ENCODE measurements at regions not wholly inside any gene's neighbourhood (a gene's known extent, or its start where the extent isn't known, plus 50 kb on each side); places are given as distances from the start of the nearest gene placed in this dataset.

DNA sequence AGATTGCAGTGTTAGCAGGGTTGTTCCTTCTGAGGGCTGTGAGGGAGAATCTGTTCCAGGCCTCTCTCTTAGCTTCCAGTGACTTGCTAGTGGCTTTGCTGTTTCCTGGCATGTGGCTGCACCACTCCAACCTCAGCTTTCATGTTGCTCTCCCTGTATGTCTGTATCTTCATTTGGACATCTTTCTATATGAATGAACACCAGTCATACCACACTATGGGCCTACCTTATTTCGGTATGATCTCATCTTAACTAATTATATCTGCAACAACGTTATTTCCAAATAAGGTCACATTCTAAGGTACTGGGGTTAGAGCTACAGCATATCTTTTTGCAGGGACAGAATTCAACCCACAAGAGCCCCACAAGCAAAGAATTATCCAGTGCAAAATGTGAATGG lies 356.7 kb upstream of the UMPS start:
- no peak for TF ChIP-seq POLR2A (IDR thresholded peaks at IDR 0.05)
- TF ChIP-seq, protein P1, sequence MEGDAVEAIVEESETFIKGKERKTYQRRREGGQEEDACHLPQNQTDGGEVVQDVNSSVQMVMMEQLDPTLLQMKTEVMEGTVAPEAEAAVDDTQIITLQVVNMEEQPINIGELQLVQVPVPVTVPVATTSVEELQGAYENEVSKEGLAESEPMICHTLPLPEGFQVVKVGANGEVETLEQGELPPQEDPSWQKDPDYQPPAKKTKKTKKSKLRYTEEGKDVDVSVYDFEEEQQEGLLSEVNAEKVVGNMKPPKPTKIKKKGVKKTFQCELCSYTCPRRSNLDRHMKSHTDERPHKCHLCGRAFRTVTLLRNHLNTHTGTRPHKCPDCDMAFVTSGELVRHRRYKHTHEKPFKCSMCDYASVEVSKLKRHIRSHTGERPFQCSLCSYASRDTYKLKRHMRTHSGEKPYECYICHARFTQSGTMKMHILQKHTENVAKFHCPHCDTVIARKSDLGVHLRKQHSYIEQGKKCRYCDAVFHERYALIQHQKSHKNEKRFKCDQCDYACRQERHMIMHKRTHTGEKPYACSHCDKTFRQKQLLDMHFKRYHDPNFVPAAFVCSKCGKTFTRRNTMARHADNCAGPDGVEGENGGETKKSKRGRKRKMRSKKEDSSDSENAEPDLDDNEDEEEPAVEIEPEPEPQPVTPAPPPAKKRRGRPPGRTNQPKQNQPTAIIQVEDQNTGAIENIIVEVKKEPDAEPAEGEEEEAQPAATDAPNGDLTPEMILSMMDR (IDR thresholded peaks at IDR 0.05), result no peak
- intact Hi-C loops (cut with DNase I; ENCODE audit: low total_unique reads), result no loop called here
- WGBS, 2 donors, result 92 to 94% methylated on average over 2 of the region's 2 CpGs
- no peak overlapping the region for H3K4me3 ChIP-seq (ENCODE audit: low read depth, poor library complexity, severe bottlenecking)
- no peak for DNase-seq (ENCODE audit: low spot score in 2 of 2)

DNA sequence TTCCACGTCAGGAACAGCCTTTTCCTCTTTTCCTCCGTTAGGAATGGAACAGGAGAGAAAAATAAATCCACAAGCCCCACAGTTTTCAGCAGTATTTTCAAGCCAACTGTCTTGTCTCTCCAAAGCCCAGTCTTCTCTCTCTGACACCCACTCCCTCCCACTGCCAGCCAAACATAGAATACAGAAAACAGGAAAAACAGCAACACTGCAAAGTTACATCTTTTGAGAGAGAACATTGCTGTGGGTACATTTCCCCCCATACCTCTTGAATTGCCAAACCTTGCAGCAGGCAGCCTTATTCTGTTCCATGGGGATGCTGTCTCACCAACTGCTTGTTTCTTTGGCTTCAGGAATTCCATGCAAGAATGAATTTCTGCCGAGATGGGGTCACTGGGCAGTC lies 355.7 kb upstream of the UMPS start:
- TF ChIP-seq POLR2A (IDR thresholded peaks at IDR 0.05), result no peak
- TF ChIP-seq, protein P1 (IDR thresholded peaks at IDR 0.05), result no peak
- DNase-seq (ENCODE audit: low spot score in 2 of 2), result no peak
- intact Hi-C loops (cut with DNase I; ENCODE audit: low total_unique reads), result no loop called here
- H3K4me3 ChIP-seq (ENCODE audit: low read depth, poor library complexity, severe bottlenecking), result no peak overlapping the region
- WGBS, 2 donors, result 82 to 83% methylated on average over 3 of the region's 3 CpGs

DNA sequence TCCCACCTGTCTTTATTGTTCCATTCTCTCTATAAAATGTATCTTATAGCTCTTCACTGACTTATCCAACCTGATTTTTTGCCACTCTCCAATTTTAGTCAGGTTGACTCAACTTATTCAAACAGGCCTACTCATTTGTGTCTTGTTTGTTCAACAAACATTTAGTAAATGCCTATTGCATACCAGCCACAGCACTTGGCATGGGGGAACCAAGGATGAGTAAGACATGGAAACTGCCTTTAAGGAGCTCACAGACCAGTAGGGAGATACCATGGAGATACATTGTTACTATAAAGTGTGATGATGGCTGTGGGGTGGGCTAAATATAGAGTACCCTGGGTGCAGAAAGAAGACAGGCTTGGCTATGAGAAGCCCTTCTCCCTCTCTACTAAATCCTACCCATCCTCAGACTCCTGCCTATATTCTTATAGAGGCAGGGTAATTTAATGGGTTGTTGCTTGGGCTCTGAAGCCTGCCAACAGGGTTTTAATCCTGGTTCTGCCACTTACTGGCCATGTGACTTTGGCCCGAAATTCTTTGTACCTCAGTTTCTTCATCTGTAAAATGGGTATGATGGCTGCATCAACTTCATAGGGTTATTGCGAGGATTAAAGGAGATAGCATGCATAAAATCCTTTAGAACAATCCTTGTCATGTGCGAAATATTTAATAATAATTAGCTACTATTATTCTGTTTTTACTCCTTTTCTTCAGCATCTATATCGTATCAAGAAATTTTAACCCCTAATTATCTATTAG lies 348.5 kb upstream of the UMPS start:
- TF ChIP-seq POLR2A (IDR thresholded peaks at IDR 0.05), result no peak
- TF ChIP-seq, protein P1 (IDR thresholded peaks at IDR 0.05), result no peak
- WGBS, 2 donors, result 89 to 91% methylated on average over 4 of the region's 4 CpGs
- intact Hi-C loops (cut with DNase I; ENCODE audit: low total_unique reads), result no loop called here
- H3K4me3 ChIP-seq (ENCODE audit: low read depth, poor library complexity, severe bottlenecking), result no peak overlapping the region
- DNase-seq (ENCODE audit: low spot score in 2 of 2), result no peak

GRCh38 chr3:124383051-124383450 lies 347.2 kb upstream of the UMPS start:
- 20 to 26% methylated on average over 4 of the region's 4 CpGs for WGBS, 2 donors
- no peak for DNase-seq (ENCODE audit: low spot score in 2 of 2)
- TF ChIP-seq POLR2A (IDR thresholded peaks at IDR 0.05), result no peak
- TF ChIP-seq, protein P1 (IDR thresholded peaks at IDR 0.05), result no peak
- intact Hi-C loops (cut with DNase I; ENCODE audit: low total_unique reads), result no loop called here
- H3K4me3 ChIP-seq (ENCODE audit: low read depth, poor library complexity, severe bottlenecking), result no peak overlapping the region

DNA sequence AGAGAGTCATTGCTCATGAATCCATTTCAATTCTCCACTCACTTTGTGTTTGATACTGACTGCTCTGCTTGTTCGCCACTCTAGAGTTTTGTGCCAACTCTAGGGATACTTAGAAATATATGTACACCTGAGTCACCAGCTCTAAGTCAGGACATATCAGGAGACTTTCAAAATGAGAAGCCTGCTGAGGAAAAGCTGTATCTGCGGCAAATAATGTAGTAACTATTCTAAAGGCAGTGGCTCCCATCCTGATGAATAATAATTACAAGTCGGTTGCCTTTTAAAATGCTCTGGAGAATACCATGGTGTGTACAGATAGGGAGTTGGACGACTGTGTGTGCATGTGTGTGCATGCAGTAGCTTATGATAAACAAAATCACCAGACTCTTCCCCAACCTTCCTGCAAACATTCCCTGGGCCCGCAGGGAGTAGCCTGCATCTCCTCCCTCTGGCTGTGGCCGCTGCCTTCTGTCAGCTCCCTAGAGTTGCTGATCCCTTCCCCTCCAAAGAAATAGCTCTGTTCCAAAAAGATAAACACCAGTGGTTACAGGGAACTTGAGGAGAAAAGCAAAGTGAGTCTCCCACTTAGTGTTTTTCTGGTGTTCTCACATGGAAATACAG lies 346.3 kb upstream of the UMPS start:
- no peak for DNase-seq (ENCODE audit: low spot score in 2 of 2)
- TF ChIP-seq POLR2A (IDR thresholded peaks at IDR 0.05), result no peak
- TF ChIP-seq, protein P1 (IDR thresholded peaks at IDR 0.05), result no peak
- intact Hi-C loops (cut with DNase I; ENCODE audit: low total_unique reads), result no loop called here
- no peak overlapping the region for H3K4me3 ChIP-seq (ENCODE audit: low read depth, poor library complexity, severe bottlenecking)
- WGBS, 2 donors, result 41 to 54% methylated on average over 6 of the region's 6 CpGs
